DOHH2 (cell line): ENCODE measurements at regions not wholly inside any gene's neighbourhood (a gene's known extent, or its start where the extent isn't known, plus 50 kb on each side); places are given as distances from the start of the nearest gene placed in this dataset.

Source experiments
- EZH2phosphoT487 ChIP-seq: fragments of 200-600 bp; sonication (generic); IDR thresholded peaks from 2 replicates; pipeline ENCODE4 v1.6.1; 2017; ENCODE audit warnings: borderline replicate concordance, mild to moderate bottlenecking, antibody characterized with exemption, low read length, moderate library complexity, mixed read lengths
- TF ChIP-seq, protein P1 (sequence below): fragments of 200-600 bp; sonication (generic); IDR thresholded peaks from one replicate; pipeline ENCODE4 v1.5.1; 2014; ENCODE audit warnings: antibody characterized with exemption, mild to moderate bottlenecking, low read depth, low read length; ENCODE audit not compliant: poor library complexity, severe bottlenecking

- TF ChIP-seq, protein P1, sequence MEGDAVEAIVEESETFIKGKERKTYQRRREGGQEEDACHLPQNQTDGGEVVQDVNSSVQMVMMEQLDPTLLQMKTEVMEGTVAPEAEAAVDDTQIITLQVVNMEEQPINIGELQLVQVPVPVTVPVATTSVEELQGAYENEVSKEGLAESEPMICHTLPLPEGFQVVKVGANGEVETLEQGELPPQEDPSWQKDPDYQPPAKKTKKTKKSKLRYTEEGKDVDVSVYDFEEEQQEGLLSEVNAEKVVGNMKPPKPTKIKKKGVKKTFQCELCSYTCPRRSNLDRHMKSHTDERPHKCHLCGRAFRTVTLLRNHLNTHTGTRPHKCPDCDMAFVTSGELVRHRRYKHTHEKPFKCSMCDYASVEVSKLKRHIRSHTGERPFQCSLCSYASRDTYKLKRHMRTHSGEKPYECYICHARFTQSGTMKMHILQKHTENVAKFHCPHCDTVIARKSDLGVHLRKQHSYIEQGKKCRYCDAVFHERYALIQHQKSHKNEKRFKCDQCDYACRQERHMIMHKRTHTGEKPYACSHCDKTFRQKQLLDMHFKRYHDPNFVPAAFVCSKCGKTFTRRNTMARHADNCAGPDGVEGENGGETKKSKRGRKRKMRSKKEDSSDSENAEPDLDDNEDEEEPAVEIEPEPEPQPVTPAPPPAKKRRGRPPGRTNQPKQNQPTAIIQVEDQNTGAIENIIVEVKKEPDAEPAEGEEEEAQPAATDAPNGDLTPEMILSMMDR = no peak
- TF ChIP-seq EZH2phosphoT487 = no peak
These were observed 60.6 kb upstream of the NKX1-1 start for GRCh38 chr4:1466863-1467165.
